Esophagus squamous epithelium (tissue), 4 donors: ENCODE measurements at regions not wholly inside any gene's neighbourhood (a gene's known extent, or its start where the extent isn't known, plus 50 kb on each side); places are given as distances from the start of the nearest gene placed in this dataset.

Experiments used
- POLR2A ChIP-seq, 4 donors: fragments of 450-650 bp; IDR thresholded peaks; one replicate each; pipeline ENCODE4 v1.6.1; 2017; ENCODE audit warnings: antibody characterized with exemption in 4 of 4, mild to moderate bottlenecking in 4 of 4, moderate library complexity in 3 of 4
- TF ChIP-seq, protein P1 (sequence below), 6 experiments: fragments of 450-650 bp in 4 of 6; fragments of 200-600 bp in 2 of 6; sonication (generic) in 2 of 6; IDR thresholded peaks; one replicate each; pipeline ENCODE4 v1.5.1; 2016 to 2019; ENCODE audit warnings: antibody characterized with exemption in 6 of 6, mild to moderate bottlenecking in 4 of 6, moderate library complexity in 4 of 6

DNA sequence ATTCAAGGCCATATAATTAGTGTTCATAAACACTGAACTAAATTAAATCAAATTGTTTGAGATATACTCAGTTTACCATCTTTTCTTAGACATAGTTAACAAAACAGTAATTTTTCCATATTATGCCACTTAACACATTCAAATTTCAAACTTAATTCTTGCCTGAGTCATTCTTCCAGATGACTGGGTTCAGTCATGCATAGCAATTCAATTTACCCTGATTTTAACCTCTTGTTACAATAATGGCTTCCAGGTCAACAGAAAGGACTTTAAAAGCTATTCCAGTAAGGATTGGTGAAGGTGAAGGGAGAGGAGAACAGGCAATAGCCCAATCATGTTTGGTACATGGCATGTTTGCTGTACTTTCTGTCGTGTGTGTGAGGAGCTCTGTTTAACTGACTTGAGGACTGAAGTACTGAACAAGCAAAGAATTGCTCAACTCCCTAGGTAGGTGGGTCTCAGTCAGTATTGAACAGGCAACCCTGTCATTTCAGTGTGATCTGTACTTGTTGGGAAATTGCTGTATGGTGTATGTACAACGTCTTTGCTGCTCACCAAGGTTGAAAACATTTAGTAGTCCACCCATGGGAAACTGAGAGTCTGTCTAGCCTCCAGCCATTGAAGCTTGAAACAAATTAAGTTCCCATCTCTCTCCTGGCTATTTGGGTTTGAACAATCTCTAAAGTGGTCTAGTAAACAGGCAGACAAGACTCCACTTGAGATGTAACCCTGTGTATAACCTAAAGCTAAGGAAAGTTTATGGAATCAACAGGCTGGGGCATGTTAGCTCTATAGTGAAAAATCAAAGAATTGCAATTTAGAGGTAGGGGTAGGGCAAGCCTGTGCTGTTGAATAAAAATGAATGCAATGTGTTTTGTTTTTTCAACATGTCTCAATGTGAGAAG, 327.2 kb downstream of the BTG1 start:
- no peak for TF ChIP-seq POLR2A (IDR thresholded peaks at IDR 0.05)
- TF ChIP-seq, protein P1, sequence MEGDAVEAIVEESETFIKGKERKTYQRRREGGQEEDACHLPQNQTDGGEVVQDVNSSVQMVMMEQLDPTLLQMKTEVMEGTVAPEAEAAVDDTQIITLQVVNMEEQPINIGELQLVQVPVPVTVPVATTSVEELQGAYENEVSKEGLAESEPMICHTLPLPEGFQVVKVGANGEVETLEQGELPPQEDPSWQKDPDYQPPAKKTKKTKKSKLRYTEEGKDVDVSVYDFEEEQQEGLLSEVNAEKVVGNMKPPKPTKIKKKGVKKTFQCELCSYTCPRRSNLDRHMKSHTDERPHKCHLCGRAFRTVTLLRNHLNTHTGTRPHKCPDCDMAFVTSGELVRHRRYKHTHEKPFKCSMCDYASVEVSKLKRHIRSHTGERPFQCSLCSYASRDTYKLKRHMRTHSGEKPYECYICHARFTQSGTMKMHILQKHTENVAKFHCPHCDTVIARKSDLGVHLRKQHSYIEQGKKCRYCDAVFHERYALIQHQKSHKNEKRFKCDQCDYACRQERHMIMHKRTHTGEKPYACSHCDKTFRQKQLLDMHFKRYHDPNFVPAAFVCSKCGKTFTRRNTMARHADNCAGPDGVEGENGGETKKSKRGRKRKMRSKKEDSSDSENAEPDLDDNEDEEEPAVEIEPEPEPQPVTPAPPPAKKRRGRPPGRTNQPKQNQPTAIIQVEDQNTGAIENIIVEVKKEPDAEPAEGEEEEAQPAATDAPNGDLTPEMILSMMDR (IDR thresholded peaks at IDR 0.05), result no peak
